Myocyte (in vitro differentiated cells): ENCODE measurements at regions not wholly inside any gene's neighbourhood (a gene's known extent, or its start where the extent isn't known, plus 50 kb on each side); places are given as distances from the start of the nearest gene placed in this dataset.

Experiments used
- DNase-seq: peaks from one replicate; pipeline ENCODE4 v3.0.0-alpha.2; 2012; ENCODE audit warnings: low read depth

GRCh38 chr3:168895419-168895818, 768.1 kb downstream of the MECOM start:
- DNase-seq, result no peak

GRCh38 chr3:168894214-168894613, 769.3 kb downstream of the MECOM start:
- DNase-seq, result no peak

GRCh38 chr3:168889666-168890065, 773.8 kb downstream of the MECOM start:
- DNase-seq, result no peak

GRCh38 chr3:168888781-168889180, 774.7 kb downstream of the MECOM start:
- DNase-seq, result no peak

GRCh38 chr3:168885028-168885427, 778.5 kb downstream of the MECOM start:
- DNase-seq, result peak; percentile 56

- DNase-seq, result peak; percentile 84
Observed at GRCh38 chr3:168884353-168884903, 779.1 kb downstream of the MECOM start.

- DNase-seq, result peak; percentile 48
Observed at GRCh38 chr3:168883145-168883544, 780.4 kb downstream of the MECOM start.

- no peak for DNase-seq
Observed at GRCh38 chr3:168881804-168882203, 781.7 kb downstream of the MECOM start.

GRCh38 chr3:168878655-168879054, 782.9 kb upstream of the GOLIM4 start:
- peak; percentile 64 for DNase-seq

- DNase-seq, result no peak
Observed at GRCh38 chr3:168877899-168878298, 782.2 kb upstream of the GOLIM4 start.

- DNase-seq, result no peak
Observed at GRCh38 chr3:168876346-168877035, 780.8 kb upstream of the GOLIM4 start.

GRCh38 chr3:168872826-168873225, 777.1 kb upstream of the GOLIM4 start:
- DNase-seq, result no peak

- no peak for DNase-seq
Observed at GRCh38 chr3:168870892-168871291, 775.2 kb upstream of the GOLIM4 start.

- peak; percentile 57 for DNase-seq
Observed at GRCh38 chr3:168865022-168865551, 769.4 kb upstream of the GOLIM4 start.

GRCh38 chr3:168864107-168865021, 768.6 kb upstream of the GOLIM4 start:
- no peak for DNase-seq

GRCh38 chr3:168863561-168863960, 767.8 kb upstream of the GOLIM4 start:
- DNase-seq, result no peak

- DNase-seq, result peak; percentile 72
Observed at GRCh38 chr3:168862466-168862865, 766.7 kb upstream of the GOLIM4 start.

- no peak for DNase-seq
Observed at GRCh38 chr3:168860592-168860991, 764.9 kb upstream of the GOLIM4 start.

GRCh38 chr3:168860028-168860427, 764.3 kb upstream of the GOLIM4 start:
- no peak for DNase-seq

GRCh38 chr3:168859574-168859973, 763.9 kb upstream of the GOLIM4 start:
- DNase-seq, result no peak

GRCh38 chr3:168859143-168859542, 763.4 kb upstream of the GOLIM4 start:
- no peak for DNase-seq

- DNase-seq, result no peak
Observed at GRCh38 chr3:168858327-168858726, 762.6 kb upstream of the GOLIM4 start.
